ENCODE measurements at regions not wholly inside any gene's neighbourhood (a gene's known extent, or its start where the extent isn't known, plus 50 kb on each side); places are given as distances from the start of the nearest gene placed in this dataset.

- Histone ChIP-seq H3K36me3 (ENCODE audit: control insufficient read depth in 2 of 4, insufficient read depth in 4 of 4, low read length in 3 of 4) (no peaks in the 10 kb centered on the region), H3K4me1 (replicated peaks in 1 of 4; ENCODE audit: control insufficient read depth in 3 of 4, insufficient read depth in 4 of 4, low read length in 3 of 4) (no peaks in the 10 kb centered on the region), H3K14ac (ENCODE audit: insufficient read length) (no peak overlapping the region), H2BK20ac (ENCODE audit: low read length) (no peak overlapping the region), H4K5ac (ENCODE audit: insufficient read length, low read depth, low read length) (no peak overlapping the region), H2BK15ac (ENCODE audit: low read length) (no peak overlapping the region), H3K79me1 (ENCODE audit: low read depth, low read length) (no peaks in the 10 kb centered on the region), H3K9ac (replicated peaks in 1 of 4; ENCODE audit: extremely low read depth in 1 of 4, low read depth in 3 of 4, low read length in 3 of 4) (no peak overlapping the region), H3K23me2 (ENCODE audit: low read depth, low read length) (peaks cover 6% of the 10 kb centered on the region; the same call in 1 of the 2 replicates), H3K4me2 (ENCODE audit: insufficient read depth in 1 of 2, low read depth in 2 of 2, low read length in 2 of 2) (no peak overlapping the region), H2AK5ac (ENCODE audit: low read depth, low read length) (no peak overlapping the region), H3K23ac (ENCODE audit: insufficient read length) (no peak overlapping the region), H4K8ac (ENCODE audit: extremely low read depth, insufficient read depth, low read length) (no peak overlapping the region), H3K27ac (ENCODE audit: low read depth, low read length) (no peak overlapping the region), H2BK5ac (ENCODE audit: low read depth, low read length) (no peak overlapping the region), H2BK12ac (ENCODE audit: low read depth, low read length) (no peak overlapping the region), H3K27me3 (replicated peaks in 1 of 4; ENCODE audit: control insufficient read depth in 3 of 4, extremely low read depth in 1 of 4, insufficient read depth in 3 of 4, low read length in 3 of 4) (no peaks in the 10 kb centered on the region), H3K79me2 (ENCODE audit: control insufficient read depth in 1 of 2, insufficient read depth in 2 of 2, low read length in 2 of 2) (peaks cover 0 to 11% of the 10 kb centered on the region in 2 experiments; a peak in 1 of 4 replicates), H3K4me3 (ENCODE audit: extremely low read depth in 1 of 4, insufficient read depth in 2 of 4, low read depth in 3 of 4, low read length in 4 of 4) (no peak overlapping the region), H3K9me3 (ENCODE audit: insufficient read depth in 2 of 2, low read depth in 1 of 2, low read length in 1 of 2) (no peaks in the 10 kb centered on the region), H3K4ac (replicated peaks; ENCODE audit: insufficient read length, low read depth, low read length) (no peak overlapping the region), H2AFZ (ENCODE audit: low read length) (no peak overlapping the region), H3K18ac (ENCODE audit: extremely low read depth, low read length) (no peak overlapping the region), H4K91ac (replicated peaks; ENCODE audit: insufficient read length, low read length) (no peak overlapping the region), H3K56ac (replicated peaks; ENCODE audit: insufficient read length, low read depth, low read length) (no peak overlapping the region), H4K20me1 (replicated peaks in 1 of 2; ENCODE audit: control insufficient read depth in 1 of 2, insufficient read depth in 2 of 2, low read length in 2 of 2) (peaks cover 0 to 1% of the 10 kb centered on the region in 2 experiments), H2BK120ac (replicated peaks; ENCODE audit: low read depth, low read length) (no peak overlapping the region)
- CTCF ChIA-PET (ENCODE audit: partially characterized antibody), result interaction anchor here (1.4 kb wide), 1 partner anchor 38 kb away, joined by 3 read pairs; no protein-coding TSS in a partner anchor
- no peak for DNase-seq (ENCODE audit: low read depth in 1 of 2, low spot score in 2 of 2)
- POLR2A ChIA-PET (ENCODE audit: partially characterized antibody), result interaction anchor here (1.9 kb wide), 1 partner anchor 9 kb away, joined by 4 read pairs; no protein-coding TSS in a partner anchor
- WGBS, 2 experiments (ENCODE audit: extremely low coverage in 1 of 2, insufficient coverage in 1 of 2, insufficient read length in 1 of 2, insufficient replicate concordance in 2 of 2, low coverage in 1 of 2, low lambda C conversion rate in 2 of 2, missing lambda C conversion rate in 1 of 2), result 70% methylated on average over 3 of the region's 3 CpGs; no CpG with 5 or more reads in 1 of the 2 experiments
- no peak for FAIRE-seq
- no peak for TF ChIP-seq TAF1 (IDR thresholded peaks at IDR 0.05; ENCODE audit: low read depth, low read length)
- TF ChIP-seq HDAC6 (IDR thresholded peaks at IDR 0.05; ENCODE audit: low read depth, low read length), result no peak
- no peak for TF ChIP-seq BRCA1 (IDR thresholded peaks at IDR 0.05; ENCODE audit: low read depth, low read length)
- no peak for TF ChIP-seq USF2 (IDR thresholded peaks at IDR 0.05; ENCODE audit: low read length)
- TF ChIP-seq ATF3 (IDR thresholded peaks at IDR 0.05; ENCODE audit: insufficient read depth, low read depth, low read length), result no peak
- no peak for TF ChIP-seq KDM4A (IDR thresholded peaks at IDR 0.05; ENCODE audit: low read depth, low read length, severe bottlenecking)
- no peak for TF ChIP-seq SAP30 (IDR thresholded peaks at IDR 0.05; ENCODE audit: insufficient read depth, insufficient replicate concordance, low read length)
- no peak for TF ChIP-seq FOSL1 (IDR thresholded peaks at IDR 0.05; ENCODE audit: insufficient read depth, low read depth, low read length)
- TF ChIP-seq MAX (IDR thresholded peaks at IDR 0.05), result no peak
- no peak for TF ChIP-seq GTF2F1 (IDR thresholded peaks at IDR 0.05; ENCODE audit: borderline replicate concordance, low read depth, low read length)
- TF ChIP-seq BACH1 (IDR thresholded peaks at IDR 0.05; ENCODE audit: low read length), result no peak
- TF ChIP-seq CREB1 (IDR thresholded peaks at IDR 0.05), result no peak
- no peak for TF ChIP-seq RXRA (IDR thresholded peaks at IDR 0.05; ENCODE audit: insufficient read depth, low read depth, low read length)
These were observed 144.8 kb downstream of the CEP135 start for GRCh38 chr4:56093576-56093975.
